ENCODE measurements at regions not wholly inside any gene's neighbourhood (a gene's known extent, or its start where the extent isn't known, plus 50 kb on each side); places are given as distances from the start of the nearest gene placed in this dataset.
"Not testable (repeated sequence)": the region's sequence is repeated elsewhere in the genome, so short reads cannot be mapped to it uniquely, and the experiment has no call there.

DNA sequence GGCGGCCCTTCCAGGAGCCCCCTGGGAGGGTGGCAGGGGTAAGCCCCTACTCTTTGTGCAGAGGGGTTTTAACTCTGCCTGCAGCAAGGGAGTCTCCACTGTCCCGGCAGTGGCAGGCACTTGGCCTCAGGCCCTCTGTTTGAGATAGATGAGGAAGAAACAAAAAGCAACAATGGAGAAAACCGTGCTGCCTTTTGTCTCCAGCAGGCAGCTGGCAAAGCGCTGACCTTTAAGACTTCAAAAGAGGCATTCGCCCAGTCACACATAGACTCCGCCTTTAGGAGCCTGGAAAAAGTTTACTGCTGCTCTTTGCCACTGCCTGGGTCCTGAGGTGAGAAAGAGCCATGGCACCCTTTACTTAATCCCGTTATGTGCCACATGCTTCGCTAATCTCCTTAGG is 158.2 kb upstream of the NTF3 start:
- TF ChIP-seq POLR2AphosphoS5 (IDR thresholded peaks at IDR 0.05) (no peak), POLR2A (IDR thresholded peaks at IDR 0.05) (no peak)
- TF ChIP-seq, protein P1, sequence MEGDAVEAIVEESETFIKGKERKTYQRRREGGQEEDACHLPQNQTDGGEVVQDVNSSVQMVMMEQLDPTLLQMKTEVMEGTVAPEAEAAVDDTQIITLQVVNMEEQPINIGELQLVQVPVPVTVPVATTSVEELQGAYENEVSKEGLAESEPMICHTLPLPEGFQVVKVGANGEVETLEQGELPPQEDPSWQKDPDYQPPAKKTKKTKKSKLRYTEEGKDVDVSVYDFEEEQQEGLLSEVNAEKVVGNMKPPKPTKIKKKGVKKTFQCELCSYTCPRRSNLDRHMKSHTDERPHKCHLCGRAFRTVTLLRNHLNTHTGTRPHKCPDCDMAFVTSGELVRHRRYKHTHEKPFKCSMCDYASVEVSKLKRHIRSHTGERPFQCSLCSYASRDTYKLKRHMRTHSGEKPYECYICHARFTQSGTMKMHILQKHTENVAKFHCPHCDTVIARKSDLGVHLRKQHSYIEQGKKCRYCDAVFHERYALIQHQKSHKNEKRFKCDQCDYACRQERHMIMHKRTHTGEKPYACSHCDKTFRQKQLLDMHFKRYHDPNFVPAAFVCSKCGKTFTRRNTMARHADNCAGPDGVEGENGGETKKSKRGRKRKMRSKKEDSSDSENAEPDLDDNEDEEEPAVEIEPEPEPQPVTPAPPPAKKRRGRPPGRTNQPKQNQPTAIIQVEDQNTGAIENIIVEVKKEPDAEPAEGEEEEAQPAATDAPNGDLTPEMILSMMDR (IDR thresholded peaks at IDR 0.05), result no peak
- intact Hi-C loops (cut with DNase I), result no loop called here
- H3K4me3 ChIP-seq, result no peak overlapping the region
- no peak for DNase-seq (ENCODE audit: low spot score)
- H3K9me3 ChIP-seq, result no peaks in the 10 kb centered on the region
- no peaks in the 10 kb centered on the region for H3K4me1 ChIP-seq (replicated peaks)
- H3K27me3 ChIP-seq (replicated peaks; ENCODE audit: insufficient read depth), result no peaks in the 10 kb centered on the region
- H3K27ac ChIP-seq, result no peak overlapping the region
- WGBS, result 52% methylated on average over 8 of the region's 8 CpGs
- no peaks in the 10 kb centered on the region for H3K36me3 ChIP-seq

DNA sequence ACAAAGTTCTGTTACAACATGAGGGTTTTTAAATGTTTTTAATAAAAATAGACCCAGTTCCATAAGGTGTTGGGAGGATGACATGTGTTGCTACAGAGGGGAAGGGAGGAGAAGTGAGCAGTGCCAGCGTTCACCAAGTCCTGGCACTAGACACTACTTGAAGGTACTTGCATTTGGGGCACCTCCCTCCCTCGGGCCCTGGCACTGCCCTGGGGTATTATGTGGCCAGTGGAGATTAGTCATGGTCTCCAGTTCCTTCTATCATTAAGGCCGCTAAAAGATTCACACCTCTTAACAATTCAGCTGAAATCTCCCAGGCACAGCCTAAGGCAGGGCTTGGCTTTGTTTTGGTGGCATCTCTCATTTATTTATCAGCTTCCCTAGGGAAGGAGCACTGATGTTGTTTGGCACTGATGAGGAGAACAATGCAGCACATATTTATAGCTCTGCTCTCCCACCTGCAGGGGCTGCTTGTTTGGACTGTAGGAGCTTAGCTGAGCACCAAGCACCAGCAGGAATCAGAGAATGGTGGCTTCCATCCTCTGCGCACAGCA is 155.5 kb upstream of the NTF3 start:
- no peak overlapping the region for H3K4me3 ChIP-seq
- no peak overlapping the region for H3K27ac ChIP-seq
- 47% methylated on average over 4 of the region's 4 CpGs for WGBS
- TF ChIP-seq, protein P1 (IDR thresholded peaks at IDR 0.05), result no peak
- TF ChIP-seq POLR2AphosphoS5 (IDR thresholded peaks at IDR 0.05), result no peak
- TF ChIP-seq POLR2A (IDR thresholded peaks at IDR 0.05), result no peak
- H3K9me3 ChIP-seq, result no peaks in the 10 kb centered on the region
- H3K4me1 ChIP-seq (replicated peaks), result no peaks in the 10 kb centered on the region
- no peaks in the 10 kb centered on the region for H3K36me3 ChIP-seq
- H3K27me3 ChIP-seq (replicated peaks; ENCODE audit: insufficient read depth), result no peaks in the 10 kb centered on the region
- intact Hi-C loops (cut with DNase I), result no loop called here
- DNase-seq (ENCODE audit: low spot score), result no peak

DNA sequence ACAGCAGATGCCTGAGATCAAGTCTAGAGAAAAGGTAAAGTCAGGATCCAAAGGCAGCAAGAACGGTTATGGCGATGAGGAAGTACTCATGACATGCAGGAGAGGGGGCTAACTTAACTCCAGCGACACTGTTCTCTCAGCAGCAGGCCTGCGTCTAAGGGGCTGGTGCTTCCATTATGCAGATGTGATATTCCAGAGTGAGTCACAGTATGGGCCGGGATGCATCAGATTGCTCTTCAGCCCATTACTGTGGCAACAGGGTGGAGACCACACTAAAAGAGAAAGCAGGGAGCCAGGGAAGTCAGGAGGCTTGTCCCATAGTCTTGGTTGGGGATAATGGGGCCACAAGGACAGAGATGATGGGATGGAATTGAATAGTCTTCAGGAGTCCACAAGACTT is 151.8 kb upstream of the NTF3 start:
- intact Hi-C loops (cut with DNase I), result no loop called here
- Histone ChIP-seq H3K4me3 (no peak overlapping the region), H3K27me3 (replicated peaks; ENCODE audit: insufficient read depth) (no peaks in the 10 kb centered on the region), H3K4me1 (replicated peaks) (no peaks in the 10 kb centered on the region), H3K36me3 (no peaks in the 10 kb centered on the region), H3K9me3 (no peaks in the 10 kb centered on the region), H3K27ac (no peak overlapping the region)
- no peak for DNase-seq (ENCODE audit: low spot score)
- TF ChIP-seq, protein P1 (IDR thresholded peaks at IDR 0.05), result no peak
- no peak for TF ChIP-seq POLR2A (IDR thresholded peaks at IDR 0.05)
- no peak for TF ChIP-seq POLR2AphosphoS5 (IDR thresholded peaks at IDR 0.05)
- 97% methylated on average over 5 of the region's 5 CpGs for WGBS

DNA sequence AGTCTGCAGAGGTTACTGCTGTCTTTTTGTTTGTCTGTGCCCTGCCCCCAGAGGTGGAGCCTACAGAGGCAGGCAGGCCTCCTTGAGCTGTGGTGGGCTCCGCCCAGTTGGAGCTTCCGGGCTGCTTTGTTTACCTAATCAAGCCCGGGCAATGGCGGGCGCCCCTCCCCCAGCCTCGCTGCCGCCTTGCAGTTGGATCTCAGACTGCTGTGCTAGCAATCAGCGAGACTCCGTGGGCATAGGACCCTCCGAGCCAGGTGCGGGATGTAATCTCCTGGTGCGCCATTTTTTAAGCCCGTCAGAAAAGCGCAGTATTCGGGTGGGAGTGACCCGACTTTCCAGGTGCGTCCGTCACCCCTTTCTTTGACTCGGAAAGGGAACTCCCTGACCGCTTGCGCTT is 141.5 kb upstream of the NTF3 start:
- 66% methylated on average over 17 of the region's 21 CpGs for WGBS
- intact Hi-C loops (cut with DNase I), result not testable (repeated sequence)

DNA sequence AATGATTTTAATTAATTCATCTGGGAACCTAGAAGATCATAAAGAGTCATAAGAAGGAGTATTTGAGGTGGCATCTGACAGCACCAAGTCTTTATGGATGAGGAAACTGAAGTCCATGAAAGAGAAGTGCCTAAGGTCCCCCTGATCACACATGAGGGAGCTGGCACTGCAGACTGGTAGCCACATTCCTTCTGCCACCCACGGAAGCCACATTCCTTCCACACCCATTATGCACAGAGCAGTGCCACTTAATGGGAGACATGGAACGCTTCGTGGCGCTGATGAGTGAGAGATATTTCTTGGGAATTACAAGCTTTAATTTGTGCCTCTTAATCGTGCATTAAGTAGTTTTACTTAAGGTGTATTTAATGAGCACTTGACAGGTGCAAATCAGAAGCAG is 139.3 kb upstream of the NTF3 start:
- no peak for DNase-seq (ENCODE audit: low spot score)
- no peaks in the 10 kb centered on the region for H3K9me3 ChIP-seq
- intact Hi-C loops (cut with DNase I), result no loop called here
- WGBS, result 71% methylated on average over 5 of the region's 5 CpGs
- H3K4me1 ChIP-seq (replicated peaks), result no peaks in the 10 kb centered on the region
- H3K27me3 ChIP-seq (replicated peaks; ENCODE audit: insufficient read depth), result no peaks in the 10 kb centered on the region
- no peak overlapping the region for H3K27ac ChIP-seq
- H3K4me3 ChIP-seq, result no peak overlapping the region
- no peaks in the 10 kb centered on the region for H3K36me3 ChIP-seq
- no peak for TF ChIP-seq POLR2A (IDR thresholded peaks at IDR 0.05)
- TF ChIP-seq, protein P1 (IDR thresholded peaks at IDR 0.05), result no peak
- no peak for TF ChIP-seq POLR2AphosphoS5 (IDR thresholded peaks at IDR 0.05)

More for the DNA sequence above, 141.5 kb upstream of the NTF3 start:
- H3K4me1 ChIP-seq (replicated peaks); H3K36me3 ChIP-seq; H3K27me3 ChIP-seq (replicated peaks; ENCODE audit: insufficient read depth); H3K4me3 ChIP-seq; H3K27ac ChIP-seq; H3K9me3 ChIP-seq; DNase-seq (ENCODE audit: low spot score): not testable (repeated sequence)
